Activated CD8-positive, alpha-beta T cell treated with anti-CD3 and anti-CD28 coated beads, Interleukin-2, amount 10 ng/mL, durations not matched to agents 7 days and 5 days (primary cell): ENCODE measurements at regions not wholly inside any gene's neighbourhood (a gene's known extent, or its start where the extent isn't known, plus 50 kb on each side); places are given as distances from the start of the nearest gene placed in this dataset.
A peak's percentile ranks its signal among the peaks of the same experiment; 100 is the strongest.

Experiments used
- ATAC-seq: fragments of 150-1000 bp; cut with Tn5 transposase; one replicate; pipeline ENCODE4 v1.10.0; 2021; ENCODE audit warnings: moderate library complexity
- CTCF ChIA-PET: fragments of 350-600 bp; sonication (Branson Sonifier 250); formaldehyde crosslinking; loops from one replicate; lab custom pipeline; 2021; ENCODE audit warnings: antibody characterized with exemption; lab: Charles Lee
- POLR2A ChIA-PET: fragments of 350-600 bp; sonication (Branson Sonifier 250); formaldehyde crosslinking; loops from one replicate; lab custom pipeline; 2021; ENCODE audit warnings: antibody characterized with exemption; lab: Charles Lee
- DNase-seq: peaks from one replicate; pipeline ENCODE4 v3.0.0-alpha.2; 2020
- H3K27ac Mint-ChIP-seq: one replicate; pipeline ENCODE4 v1.8.0; 2021; ENCODE audit warnings: mild to moderate bottlenecking, mixed read lengths
- H3K27me3 Mint-ChIP-seq: one replicate; pipeline ENCODE4 v1.8.0; 2021; ENCODE audit warnings: low read depth, mixed read lengths
- H3K36me3 Mint-ChIP-seq: one replicate; pipeline ENCODE4 v1.8.0; 2021; ENCODE audit warnings: low read depth, mixed read lengths
- H3K4me1 Mint-ChIP-seq: one replicate; pipeline ENCODE4 v1.8.0; 2021; ENCODE audit warnings: low read depth, mixed read lengths
- H3K4me3 Mint-ChIP-seq: one replicate; pipeline ENCODE4 v1.8.0; 2021; ENCODE audit warnings: mild to moderate bottlenecking, mixed read lengths
- H3K9me3 Mint-ChIP-seq: one replicate; pipeline ENCODE4 v1.8.0; 2022; ENCODE audit warnings: mixed read lengths; ENCODE audit not compliant: insufficient read depth

- Mint-ChIP-seq H3K4me1 (no peaks in the 10 kb centered on the region), H3K27me3 (peaks cover 25% of the 10 kb centered on the region), H3K27ac (no peak overlapping the region), H3K36me3 (no peaks in the 10 kb centered on the region), H3K4me3 (no peak overlapping the region), H3K9me3 (peaks cover 4% of the 10 kb centered on the region)
- no peak for ATAC-seq
- no peak for DNase-seq
- ChIA-PET CTCF (no interaction called here), POLR2A (no interaction called here)
These were observed 54.5 kb downstream of the ADRA2A start for GRCh38 chr10:111131168-111131799.

- ChIA-PET CTCF (no interaction called here), POLR2A (no interaction called here)
- H3K9me3 Mint-ChIP-seq = peaks cover 4% of the 10 kb centered on the region
- H3K36me3 Mint-ChIP-seq = no peaks in the 10 kb centered on the region
- H3K4me1 Mint-ChIP-seq = no peaks in the 10 kb centered on the region
- no peak for ATAC-seq
- H3K27me3 Mint-ChIP-seq = peaks cover 37% of the 10 kb centered on the region
- no peak overlapping the region for H3K4me3 Mint-ChIP-seq
- H3K27ac Mint-ChIP-seq = no peak overlapping the region
- no peak for DNase-seq
These were observed 60.2 kb downstream of the ADRA2A start for GRCh38 chr10:111137007-111137406.

DNA sequence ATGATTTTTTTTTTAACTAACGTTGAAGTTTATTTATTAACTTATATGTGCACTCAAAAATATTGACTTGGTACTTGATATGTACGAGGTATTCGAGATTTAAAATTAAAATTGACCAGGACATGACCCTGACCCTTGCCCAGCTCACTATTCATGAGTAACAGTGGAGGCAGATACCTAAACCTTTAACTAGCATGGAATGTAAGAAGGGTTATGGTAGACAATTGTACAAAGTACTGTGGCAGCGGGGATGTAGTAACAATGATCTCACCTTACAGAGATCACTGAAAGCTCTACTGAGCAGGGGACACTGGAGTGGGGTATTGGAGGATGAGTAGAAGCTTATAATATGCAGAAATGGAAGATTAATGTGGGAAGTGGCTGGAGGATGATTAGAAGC is 60.8 kb downstream of the ADRA2A start:
- DNase-seq (no peak), ATAC-seq (no peak)
- peaks cover 36% of the 10 kb centered on the region for H3K27me3 Mint-ChIP-seq
- ChIA-PET CTCF (no interaction called here), POLR2A (no interaction called here)
- peaks cover 4% of the 10 kb centered on the region for H3K9me3 Mint-ChIP-seq
- no peak overlapping the region for H3K27ac Mint-ChIP-seq
- H3K4me1 Mint-ChIP-seq = no peaks in the 10 kb centered on the region
- H3K36me3 Mint-ChIP-seq = no peaks in the 10 kb centered on the region
- no peak overlapping the region for H3K4me3 Mint-ChIP-seq

GRCh38 chr10:111138544-111138943 is 61.7 kb downstream of the ADRA2A start:
- no peak overlapping the region for H3K27ac Mint-ChIP-seq
- DNase-seq (no peak), ATAC-seq (no peak)
- H3K4me1 Mint-ChIP-seq = no peaks in the 10 kb centered on the region
- CTCF ChIA-PET = no interaction called here
- no peak overlapping the region for H3K4me3 Mint-ChIP-seq
- POLR2A ChIA-PET = no interaction called here
- H3K36me3 Mint-ChIP-seq = no peaks in the 10 kb centered on the region
- peaks cover 33% of the 10 kb centered on the region for H3K27me3 Mint-ChIP-seq
- peaks cover 4% of the 10 kb centered on the region for H3K9me3 Mint-ChIP-seq

DNA sequence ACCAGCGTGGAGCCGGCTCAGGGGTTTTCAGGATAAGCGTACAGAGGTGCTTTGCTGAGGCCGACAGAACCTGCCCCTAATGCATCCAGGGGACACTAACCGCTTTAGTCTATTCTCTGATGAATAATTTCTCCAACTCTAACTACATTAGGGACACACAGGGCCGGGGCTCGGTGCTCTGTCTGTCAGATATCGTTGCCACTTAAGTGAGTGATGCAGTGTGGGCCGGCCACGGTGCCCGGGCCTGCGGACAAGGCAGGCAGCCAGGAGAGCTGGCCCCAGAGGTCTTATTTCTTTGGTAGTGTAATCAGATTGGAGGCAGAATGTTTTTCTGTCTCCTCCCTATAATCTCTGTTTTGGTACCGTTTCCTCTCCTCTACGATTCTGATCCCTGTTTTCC is 62.7 kb downstream of the ADRA2A start:
- Mint-ChIP-seq H3K27me3 (peaks cover 29% of the 10 kb centered on the region), H3K4me1 (no peaks in the 10 kb centered on the region), H3K4me3 (no peak overlapping the region), H3K36me3 (no peaks in the 10 kb centered on the region), H3K27ac (no peak overlapping the region), H3K9me3 (peaks cover 4% of the 10 kb centered on the region)
- DNase-seq (no peak), ATAC-seq (no peak)
- CTCF ChIA-PET = no interaction called here
- POLR2A ChIA-PET = no interaction called here

DNA sequence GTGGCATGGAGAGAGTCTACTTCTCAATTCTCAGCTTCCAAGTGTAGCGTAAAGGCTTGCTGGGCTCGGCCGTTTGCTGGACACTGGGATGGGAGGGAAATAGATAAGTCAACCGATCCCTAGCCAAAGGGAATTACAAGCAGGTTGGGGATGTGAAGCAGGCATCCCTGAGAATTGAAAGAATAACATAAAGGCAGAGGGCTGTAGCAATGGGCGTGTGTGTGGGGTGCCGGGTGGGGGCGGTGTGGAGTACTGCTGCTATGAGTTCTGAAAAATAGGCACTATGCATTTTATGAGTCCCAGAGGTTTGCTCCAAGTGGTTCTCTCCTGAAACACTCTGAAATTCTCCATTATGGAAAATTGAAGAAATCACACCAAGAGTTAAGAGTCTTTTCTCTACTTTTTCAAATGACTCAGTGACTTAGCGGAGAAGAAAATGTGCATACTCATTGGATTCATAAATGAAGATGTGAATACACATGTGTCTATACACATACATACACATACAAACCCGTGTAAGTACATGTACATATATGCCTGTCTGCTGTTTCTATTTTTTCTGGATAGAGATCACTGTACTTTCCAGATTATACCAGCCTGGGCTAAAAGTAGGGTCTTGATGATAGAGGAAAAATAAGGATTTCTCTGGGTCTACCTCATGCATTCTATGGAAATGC is 65.4 kb downstream of the ADRA2A start:
- POLR2A ChIA-PET = no interaction called here
- Mint-ChIP-seq H3K36me3 (no peaks in the 10 kb centered on the region), H3K27ac (no peak overlapping the region), H3K4me1 (peaks cover 19% of the 10 kb centered on the region), H3K9me3 (no peaks in the 10 kb centered on the region), H3K27me3 (peaks cover 20% of the 10 kb centered on the region), H3K4me3 (no peak overlapping the region)
- ATAC-seq (no peak), DNase-seq (no peak)
- CTCF ChIA-PET = no interaction called here

- POLR2A ChIA-PET = no interaction called here
- peak; percentile 36 for DNase-seq
- Mint-ChIP-seq H3K4me3 (peak overlapping the region; percentile 18), H3K4me1 (peaks cover 19% of the 10 kb centered on the region), H3K27me3 (peaks cover 20% of the 10 kb centered on the region), H3K36me3 (no peaks in the 10 kb centered on the region), H3K9me3 (no peaks in the 10 kb centered on the region), H3K27ac (no peak overlapping the region)
- peak; percentile 77 for ATAC-seq
- CTCF ChIA-PET = no interaction called here
These were observed 69.3 kb downstream of the ADRA2A start for GRCh38 chr10:111146025-111146640.

DNA sequence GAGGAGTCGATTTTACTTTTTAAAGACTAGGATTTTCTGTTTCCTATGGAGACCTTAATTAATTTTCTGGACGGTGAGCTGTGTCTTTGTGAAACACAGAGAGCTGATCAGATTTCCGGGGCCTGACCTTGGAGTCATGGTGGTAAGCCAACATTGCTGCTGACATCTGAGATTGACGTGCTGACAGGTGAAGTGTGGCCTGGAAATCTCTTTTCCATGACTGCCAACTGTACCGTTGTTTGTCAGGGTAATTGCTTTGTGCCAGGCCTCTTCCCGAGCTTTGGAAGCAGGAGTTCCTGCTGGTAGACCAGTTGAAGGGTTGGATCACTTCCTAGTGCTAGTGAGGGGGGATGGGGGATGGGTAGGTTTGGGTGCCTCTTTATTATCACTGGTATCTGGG is 71.2 kb downstream of the ADRA2A start:
- no peak for DNase-seq
- no peak for ATAC-seq
- ChIA-PET CTCF (no interaction called here), POLR2A (no interaction called here)
- no peaks in the 10 kb centered on the region for H3K9me3 Mint-ChIP-seq
- H3K36me3 Mint-ChIP-seq = no peaks in the 10 kb centered on the region
- H3K4me3 Mint-ChIP-seq = no peak overlapping the region
- H3K27me3 Mint-ChIP-seq = peaks cover 10% of the 10 kb centered on the region
- H3K27ac Mint-ChIP-seq = no peak overlapping the region
- H3K4me1 Mint-ChIP-seq = peaks cover 19% of the 10 kb centered on the region

DNA sequence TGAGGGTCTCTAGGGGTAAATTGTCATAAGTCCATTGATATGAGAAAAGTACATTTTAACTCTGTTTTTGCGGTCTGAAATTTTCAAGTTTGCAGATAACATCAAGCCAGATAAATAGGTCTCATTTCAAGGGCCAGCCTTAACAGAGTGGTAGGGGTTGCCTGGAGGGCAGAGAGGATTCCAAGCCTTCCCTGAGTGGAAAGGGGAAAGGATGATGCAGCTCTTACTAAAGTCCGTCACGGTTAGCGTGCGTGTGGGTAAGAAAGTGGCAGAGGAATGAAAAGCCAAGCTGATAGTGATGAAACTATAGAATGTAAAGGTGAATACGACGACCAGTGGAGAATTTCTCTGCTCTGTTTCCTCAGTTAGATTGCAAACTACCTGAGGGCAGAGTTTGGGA is 71.6 kb downstream of the ADRA2A start:
- CTCF ChIA-PET = no interaction called here
- Mint-ChIP-seq H3K27me3 (peaks cover 13% of the 10 kb centered on the region), H3K4me3 (no peak overlapping the region), H3K4me1 (peaks cover 19% of the 10 kb centered on the region), H3K27ac (no peak overlapping the region), H3K36me3 (no peaks in the 10 kb centered on the region), H3K9me3 (no peaks in the 10 kb centered on the region)
- no peak for DNase-seq
- no peak for ATAC-seq
- POLR2A ChIA-PET = no interaction called here

GRCh38 chr10:111150691-111151090 is 73.9 kb downstream of the ADRA2A start:
- no peaks in the 10 kb centered on the region for H3K9me3 Mint-ChIP-seq
- no peak overlapping the region for H3K4me3 Mint-ChIP-seq
- ChIA-PET CTCF (no interaction called here), POLR2A (no interaction called here)
- DNase-seq (no peak), ATAC-seq (no peak)
- H3K27me3 Mint-ChIP-seq = peaks cover 10% of the 10 kb centered on the region
- no peaks in the 10 kb centered on the region for H3K36me3 Mint-ChIP-seq
- H3K27ac Mint-ChIP-seq = no peak overlapping the region
- H3K4me1 Mint-ChIP-seq = peaks cover 13% of the 10 kb centered on the region

GRCh38 chr10:111151595-111152307 is 74.9 kb downstream of the ADRA2A start:
- CTCF ChIA-PET = no interaction called here
- peaks cover 2% of the 10 kb centered on the region for H3K4me1 Mint-ChIP-seq
- H3K27ac Mint-ChIP-seq = no peak overlapping the region
- H3K27me3 Mint-ChIP-seq = peaks cover 19% of the 10 kb centered on the region
- ATAC-seq = no peak
- no peak for DNase-seq
- H3K4me3 Mint-ChIP-seq = no peak overlapping the region
- no peaks in the 10 kb centered on the region for H3K36me3 Mint-ChIP-seq
- POLR2A ChIA-PET = no interaction called here
- no peaks in the 10 kb centered on the region for H3K9me3 Mint-ChIP-seq

DNA sequence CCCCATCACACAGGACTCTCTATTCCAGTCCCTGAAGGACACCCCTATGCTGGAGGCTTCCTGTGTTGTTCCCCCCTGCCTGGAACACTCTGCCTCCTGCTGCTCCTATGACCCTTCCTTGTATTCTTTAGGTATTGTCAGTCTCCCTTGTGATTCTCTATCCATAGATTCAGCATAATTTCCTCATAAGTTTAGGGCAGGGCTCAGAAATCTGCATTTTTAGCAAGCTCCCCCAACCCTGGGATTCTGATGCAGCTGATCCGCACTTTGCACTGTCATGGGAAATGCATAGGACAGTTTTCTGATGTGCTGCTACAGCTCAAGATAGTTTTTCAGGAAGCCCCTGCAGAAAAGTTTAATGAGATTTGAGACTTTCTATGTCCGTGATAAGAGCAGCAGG is 79.9 kb downstream of the ADRA2A start:
- H3K27ac Mint-ChIP-seq = no peak overlapping the region
- H3K27me3 Mint-ChIP-seq = peaks cover 25% of the 10 kb centered on the region
- CTCF ChIA-PET = interaction anchor here (1.4 kb wide), 1 partner anchor 80 kb away, joined by 3 read pairs; the partner anchor contains the start of gene ADRA2A
- no peak for ATAC-seq
- POLR2A ChIA-PET = no interaction called here
- H3K36me3 Mint-ChIP-seq = no peaks in the 10 kb centered on the region
- no peak overlapping the region for H3K4me3 Mint-ChIP-seq
- H3K4me1 Mint-ChIP-seq = no peaks in the 10 kb centered on the region
- no peak for DNase-seq
- no peaks in the 10 kb centered on the region for H3K9me3 Mint-ChIP-seq
